Left renal pelvis (tissue), 4 donors: ENCODE measurements at regions not wholly inside any gene's neighbourhood (a gene's known extent, or its start where the extent isn't known, plus 50 kb on each side); places are given as distances from the start of the nearest gene placed in this dataset.

Source experiments
- DNase-seq, 4 donors: peaks; one replicate each; pipeline ENCODE4 v3.0.0-alpha.2; 2013; ENCODE audit warnings: low read depth in 4 of 4, low spot score in 3 of 4

DNA sequence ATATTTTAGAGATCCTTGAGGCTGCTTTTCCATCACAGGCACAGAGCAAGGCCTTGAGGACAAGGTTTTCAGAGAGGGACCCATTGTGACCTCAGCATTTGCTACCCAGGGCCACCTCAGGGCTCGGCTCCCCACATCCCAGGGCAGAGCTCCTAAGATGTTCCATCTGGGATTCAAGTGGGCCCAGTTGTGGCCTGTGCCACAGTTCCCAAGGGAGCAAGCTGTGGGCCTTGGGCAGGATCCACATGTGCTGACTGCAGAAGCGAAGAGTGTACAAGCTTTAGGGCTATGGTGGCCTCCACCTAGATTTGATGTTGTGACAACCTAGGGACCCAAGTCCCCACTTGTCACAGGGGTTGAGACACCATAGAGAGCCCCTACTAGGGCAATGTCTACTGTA, 608.1 kb downstream of the HACE1 start:
- DNase-seq: no peak

DNA sequence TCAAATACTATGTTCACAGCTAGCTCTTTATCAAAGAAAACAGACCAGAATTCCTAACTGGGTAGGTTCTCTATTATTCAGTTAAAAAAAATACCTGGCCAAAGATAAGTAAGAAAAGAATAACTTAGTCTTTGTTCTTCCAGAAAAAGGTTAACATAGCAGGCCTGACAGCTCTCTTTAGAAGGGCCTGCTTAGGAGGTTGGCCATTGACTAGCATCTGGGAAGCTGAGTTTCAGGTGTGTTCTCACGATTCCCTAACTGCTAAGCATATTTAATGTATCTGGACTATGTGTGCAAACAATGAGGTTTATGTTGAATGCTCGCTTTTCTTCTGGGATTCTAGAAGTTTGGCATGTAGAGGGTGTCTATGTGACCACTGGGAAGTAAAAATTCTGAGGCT, 618.9 kb downstream of the HACE1 start:
- DNase-seq: no peak

DNA sequence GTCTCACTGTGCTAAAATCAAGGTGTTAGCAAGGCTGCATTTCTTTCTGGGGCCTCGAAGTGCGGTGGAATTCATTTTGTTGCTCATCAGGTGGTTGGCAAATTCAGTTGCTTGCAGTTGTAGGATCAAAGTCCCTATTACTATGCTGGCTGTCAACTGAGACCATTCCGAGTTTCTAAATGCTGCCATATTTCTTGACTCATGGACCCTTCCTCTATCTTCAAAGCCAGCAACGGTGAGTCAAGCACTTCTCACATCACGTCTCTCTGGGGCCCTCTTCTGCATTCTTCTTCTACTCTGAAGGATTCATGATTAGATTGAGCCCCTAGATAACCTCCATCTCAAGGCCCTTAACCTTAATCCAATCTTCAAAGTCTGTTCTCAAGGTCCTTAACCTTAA, 619.7 kb downstream of the HACE1 start:
- DNase-seq: no peak

DNA sequence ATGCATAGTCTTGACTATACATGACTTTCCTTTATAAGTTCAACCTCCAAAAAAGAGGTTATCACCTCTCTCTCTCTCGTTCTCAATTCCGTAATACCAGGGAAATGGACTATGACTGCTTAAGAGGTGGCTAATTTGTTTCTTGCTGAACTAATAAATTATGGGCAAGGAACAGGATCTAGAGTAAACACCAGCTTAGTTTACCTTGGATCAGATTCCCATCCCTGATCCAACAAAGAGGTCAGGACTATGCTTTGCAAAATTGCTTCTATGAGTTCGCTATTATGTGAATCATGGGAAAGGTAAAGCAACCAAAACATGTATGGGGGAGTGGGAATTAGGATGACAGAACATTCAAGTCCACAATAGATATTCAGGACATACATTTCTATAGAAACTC, 630.7 kb downstream of the HACE1 start:
- DNase-seq: peak in 1 of 4 donors; percentile 19

DNA sequence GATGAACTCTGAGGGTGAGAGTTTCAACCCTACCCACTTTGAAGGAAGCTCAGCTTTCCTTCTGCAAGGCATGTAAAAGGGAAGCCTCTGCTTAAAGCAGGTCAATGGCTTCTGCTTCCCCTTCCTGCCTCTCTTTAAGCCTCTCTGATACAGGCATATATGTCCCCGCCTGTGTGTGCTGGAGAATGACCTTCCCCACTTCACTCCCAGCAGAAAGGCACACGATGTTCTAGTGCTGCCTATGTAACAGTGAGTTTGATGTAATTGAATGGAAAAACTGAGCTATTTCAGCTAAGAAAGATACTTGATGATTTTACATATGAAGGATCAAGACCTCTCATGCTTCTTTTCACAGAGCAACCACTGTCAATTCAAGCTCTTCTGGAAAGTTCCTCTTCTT, 632.2 kb downstream of the HACE1 start:
- no peak for DNase-seq

DNA sequence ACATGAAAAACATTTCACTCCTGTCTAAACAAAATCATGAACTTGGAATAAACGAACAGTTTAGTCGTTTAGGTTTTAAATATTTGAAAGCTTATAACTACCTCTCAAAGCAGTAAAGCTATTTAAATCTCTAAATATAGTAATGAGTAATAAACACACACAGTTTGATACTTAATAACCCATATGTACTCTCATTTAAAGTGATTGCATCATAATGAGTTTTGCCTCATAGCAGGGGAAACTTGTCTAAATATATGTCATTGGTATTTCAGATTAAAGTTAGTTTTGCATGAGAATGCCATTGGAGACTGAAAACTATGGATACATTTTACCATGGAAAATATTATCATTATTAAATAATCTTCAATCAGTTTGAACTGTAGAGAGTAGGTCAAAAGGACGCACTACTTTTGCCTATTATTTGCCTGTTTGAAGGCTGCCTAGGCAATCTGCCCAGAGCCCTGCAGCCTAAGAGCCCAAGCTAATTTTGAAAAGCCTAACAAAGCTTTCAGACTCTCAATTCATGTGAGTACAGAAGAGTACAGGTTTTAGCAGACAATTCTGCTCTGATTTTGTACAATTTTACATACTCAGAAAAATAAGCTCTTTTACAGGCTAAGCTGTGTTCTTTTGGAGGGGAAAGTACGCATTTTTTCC, 632.8 kb downstream of the HACE1 start:
- DNase-seq: no peak

GRCh38 chr6:104218116-104218515, 641.6 kb downstream of the HACE1 start:
- DNase-seq: no peak

DNA sequence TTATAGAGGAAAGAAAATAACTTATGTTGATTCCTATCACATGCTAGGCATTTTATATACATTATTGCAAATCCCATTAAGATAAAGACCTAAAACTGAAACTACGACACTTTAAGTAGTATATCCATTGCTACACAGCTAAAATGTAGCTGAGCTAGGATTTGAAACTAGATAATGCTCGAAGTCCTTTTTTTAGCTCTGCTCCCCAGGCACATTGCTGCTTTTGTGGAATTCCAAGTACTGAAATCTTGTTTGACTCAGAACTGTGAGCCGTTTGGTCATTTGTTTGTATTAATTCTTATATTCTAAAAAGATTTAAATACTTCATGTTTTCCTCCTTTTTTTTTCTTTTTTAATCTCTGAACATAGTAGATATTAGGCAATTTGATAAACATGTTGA, 644.8 kb downstream of the HACE1 start:
- DNase-seq: no peak

DNA sequence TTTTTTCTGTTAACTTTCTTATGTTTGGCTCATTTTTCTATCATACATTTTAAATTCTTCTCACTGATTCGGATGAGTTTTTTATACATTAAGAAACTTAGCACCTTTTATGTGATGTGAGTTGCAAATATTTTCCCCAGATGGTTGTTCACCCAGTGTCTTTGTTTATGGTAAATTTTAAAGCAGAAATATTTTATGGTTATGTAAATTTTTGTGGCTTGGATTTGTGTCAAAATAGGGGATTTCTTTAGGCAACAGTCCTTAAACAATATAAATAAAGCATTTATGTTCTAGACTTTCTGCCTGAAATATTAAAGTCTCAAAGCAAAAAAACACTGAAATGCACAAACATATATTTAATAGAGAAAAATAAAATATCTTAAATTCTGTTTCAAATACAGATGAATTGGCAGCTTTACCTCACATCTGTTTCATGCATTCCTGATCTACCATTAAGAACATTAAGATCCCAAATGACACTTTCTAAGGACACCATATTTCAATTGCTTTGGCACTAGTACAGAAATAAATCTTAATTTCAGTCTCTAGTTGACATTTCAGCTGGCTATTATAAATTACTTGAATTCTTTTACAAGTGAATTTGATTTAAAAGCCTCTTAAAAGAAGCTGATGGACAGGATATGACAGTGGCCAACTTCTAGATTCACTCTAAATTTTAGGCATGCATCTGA, 646.6 kb downstream of the HACE1 start:
- DNase-seq: no peak

DNA sequence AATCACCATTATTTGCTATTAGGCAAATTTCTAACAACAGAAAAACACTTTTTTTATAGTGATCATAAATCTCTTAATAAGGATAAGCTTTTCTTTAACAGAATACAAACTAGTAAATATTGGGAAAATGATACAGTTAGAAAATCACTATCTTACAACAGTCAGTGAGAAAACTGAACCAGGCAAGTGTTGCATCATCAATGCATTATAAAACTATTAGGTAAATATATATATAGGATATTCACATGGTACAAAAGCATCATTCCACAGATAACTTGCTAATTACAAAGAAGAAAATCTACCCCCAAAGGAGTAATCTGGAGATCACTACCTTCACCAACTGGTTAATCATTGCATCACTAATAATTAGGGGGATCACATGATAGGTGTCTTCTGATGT, 652.1 kb downstream of the HACE1 start:
- DNase-seq: no peak

DNA sequence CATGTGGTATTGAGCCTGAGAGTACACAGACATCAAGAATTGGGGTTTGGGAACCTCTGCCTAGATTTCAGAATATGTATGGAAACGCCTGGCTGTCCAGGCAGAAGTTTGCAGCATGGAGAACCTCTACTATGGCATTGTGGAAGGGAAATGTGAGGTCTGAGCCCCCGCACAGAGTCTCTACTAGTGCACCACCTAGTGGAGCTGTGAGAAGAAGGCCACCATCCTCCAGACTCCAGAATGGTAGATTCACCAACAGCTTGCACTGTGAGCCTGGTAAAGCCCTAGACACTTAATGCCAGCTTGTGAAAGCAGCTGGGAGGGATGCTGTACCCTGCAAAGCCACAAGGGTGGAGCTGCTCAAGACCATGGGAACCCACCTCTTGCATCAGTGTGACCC, 658.2 kb downstream of the HACE1 start:
- DNase-seq: no peak

- no peak for DNase-seq
Observed at GRCh38 chr6:104187616-104188015, 672.1 kb downstream of the HACE1 start.

DNA sequence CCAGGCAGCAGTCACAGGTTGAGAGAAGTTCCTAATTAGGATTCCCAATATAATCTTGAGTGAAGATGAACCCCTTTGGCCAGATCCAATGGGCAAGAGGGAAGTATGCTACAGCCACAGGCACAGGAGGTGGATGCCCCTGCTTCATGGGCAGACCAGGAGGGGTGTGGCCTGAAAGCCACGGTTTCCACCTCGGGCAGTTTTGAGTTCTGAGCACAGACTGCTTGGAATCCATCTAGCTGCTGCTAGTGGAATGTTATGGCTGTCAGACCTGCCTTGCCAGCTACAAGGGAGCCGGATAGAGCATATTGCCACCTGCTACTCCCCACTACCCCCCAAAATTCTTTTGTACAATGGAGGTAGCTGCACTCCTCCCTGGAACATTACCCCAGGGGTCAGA, 672.9 kb downstream of the HACE1 start:
- DNase-seq: no peak

DNA sequence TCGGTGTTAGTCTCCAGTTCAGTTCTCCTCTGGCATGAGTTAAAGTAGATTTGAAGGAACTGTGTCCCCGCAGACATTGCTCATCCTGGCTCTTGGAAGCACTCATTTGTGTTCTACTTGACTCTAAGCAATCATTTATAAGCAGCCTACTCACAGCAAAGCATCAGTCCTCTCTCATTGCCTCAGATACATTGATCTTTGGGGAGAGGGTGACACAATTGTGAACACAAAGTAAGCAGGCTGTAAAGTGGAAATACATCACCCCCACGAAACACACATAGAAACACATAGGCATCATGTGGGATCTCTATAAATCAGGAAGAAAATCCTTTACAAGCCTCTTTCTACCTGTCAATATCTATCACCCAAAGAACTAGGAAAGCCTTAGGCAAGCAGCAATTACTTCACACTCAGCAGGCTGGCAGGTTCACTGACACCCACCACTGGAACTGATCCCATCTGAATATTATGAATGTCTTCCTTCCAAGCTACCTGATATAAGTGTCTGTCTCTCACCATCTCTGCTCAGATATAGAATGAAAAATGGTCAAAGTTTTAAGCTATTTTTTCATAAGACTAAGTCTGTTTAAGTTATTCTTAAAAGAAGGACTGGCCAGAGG, 675.8 kb downstream of the HACE1 start:
- no peak for DNase-seq

GRCh38 chr6:104182811-104183210, 676.9 kb downstream of the HACE1 start:
- no peak for DNase-seq

DNA sequence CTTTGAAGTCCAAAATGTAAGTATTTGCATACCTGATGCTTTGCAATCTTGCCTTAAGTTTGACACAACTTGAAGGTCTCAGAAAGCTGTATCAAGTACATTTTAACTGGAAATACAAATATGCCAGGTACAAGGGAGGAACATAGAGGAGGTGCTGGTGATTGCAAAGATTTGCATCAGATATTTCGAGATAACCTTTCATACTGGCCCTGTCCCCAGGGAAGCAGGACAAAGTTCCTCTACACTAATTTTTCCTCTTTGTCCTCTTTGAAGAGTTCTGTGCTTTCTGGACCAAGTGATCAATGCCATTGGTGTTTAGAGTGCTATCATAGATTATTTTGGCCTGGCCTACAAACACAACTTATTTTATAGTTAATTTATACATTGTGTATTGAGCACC, 686.1 kb downstream of the HACE1 start:
- no peak for DNase-seq

- DNase-seq: no peak
Observed at GRCh38 chr6:104170401-104170800, 689.3 kb downstream of the HACE1 start.

DNA sequence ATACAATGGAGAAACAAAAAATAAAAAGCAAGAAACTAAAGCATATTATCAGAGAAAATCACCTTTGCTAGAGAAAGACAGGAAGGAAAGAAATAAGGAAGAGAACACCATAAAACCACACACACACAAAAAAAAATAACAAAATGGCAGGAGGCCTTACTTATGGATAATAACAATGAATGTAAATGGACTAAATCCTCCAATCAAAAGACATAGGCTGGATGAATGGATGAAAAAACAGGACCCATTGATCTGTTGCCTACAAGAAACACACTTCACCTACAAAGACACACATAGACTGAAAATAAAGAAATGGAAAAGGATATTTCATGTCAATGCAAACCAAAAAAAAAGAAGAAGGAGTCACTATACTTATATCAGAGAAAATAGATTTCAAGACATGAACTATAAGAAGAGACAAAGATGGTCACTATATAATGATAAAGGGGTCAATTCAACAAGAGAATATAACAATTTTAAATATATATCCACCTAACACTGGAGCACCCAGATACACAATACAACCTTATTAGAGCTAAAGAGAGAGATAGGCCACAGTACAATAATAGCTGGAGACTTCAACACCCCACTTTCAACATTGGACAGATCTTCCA, 693.6 kb downstream of the HACE1 start:
- DNase-seq: no peak

DNA sequence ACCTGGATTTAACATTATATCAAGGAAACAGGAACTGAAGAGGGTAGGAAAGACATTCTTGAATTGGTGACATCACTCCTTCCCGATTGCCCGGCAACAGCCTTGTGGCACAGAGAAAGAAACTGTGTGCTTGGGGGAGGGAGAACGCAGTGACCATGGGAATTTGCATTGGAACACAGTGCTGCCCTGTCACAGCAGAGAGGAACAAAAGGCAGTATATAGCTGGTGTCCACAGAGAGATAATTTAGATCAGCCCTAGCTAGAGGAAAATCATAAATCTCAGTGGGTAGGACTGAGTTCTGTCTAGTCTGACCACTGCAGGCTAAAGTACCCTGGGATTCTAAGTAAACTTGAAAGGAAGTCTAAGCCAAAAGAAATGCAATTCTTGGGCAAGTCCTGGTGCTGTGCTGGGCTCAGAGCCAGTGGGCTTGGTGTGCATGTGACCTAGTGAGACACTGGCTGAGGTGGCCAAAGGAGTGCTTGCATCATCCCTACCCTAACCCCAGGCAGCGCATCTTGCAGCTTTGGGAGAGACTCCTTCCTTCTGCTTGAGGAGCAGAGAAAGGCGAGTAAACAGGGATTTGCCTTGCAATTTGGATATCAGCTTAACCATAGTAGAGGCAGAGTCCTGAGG, 697.6 kb downstream of the HACE1 start:
- no peak for DNase-seq

DNA sequence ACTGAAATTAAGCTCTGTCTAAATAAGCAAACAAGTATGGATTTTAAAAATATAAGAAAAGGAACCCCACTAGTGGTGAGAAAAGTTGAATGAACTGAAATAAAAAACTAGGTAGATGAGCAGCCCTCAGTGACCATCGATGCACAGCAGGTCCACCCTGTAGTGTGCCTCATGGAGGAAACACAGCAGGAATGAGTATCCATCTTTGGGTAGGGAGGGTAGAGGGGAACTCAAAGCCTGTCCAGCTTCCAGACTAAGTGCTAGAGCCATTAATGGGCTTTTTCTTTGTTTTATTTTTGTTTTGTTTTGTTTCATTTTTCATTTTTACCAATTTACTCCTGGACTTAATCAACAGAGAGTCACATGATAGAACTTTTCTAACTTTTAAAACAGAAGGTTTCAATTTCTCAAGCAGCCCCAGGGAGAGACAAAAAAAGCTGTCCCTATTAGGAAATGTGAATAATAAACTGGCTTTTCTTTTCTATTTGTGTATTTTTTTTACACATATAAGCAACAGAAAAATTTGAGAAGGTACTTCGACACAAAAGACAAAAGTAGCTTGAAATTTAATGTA, 700.6 kb downstream of the HACE1 start:
- no peak for DNase-seq

DNA sequence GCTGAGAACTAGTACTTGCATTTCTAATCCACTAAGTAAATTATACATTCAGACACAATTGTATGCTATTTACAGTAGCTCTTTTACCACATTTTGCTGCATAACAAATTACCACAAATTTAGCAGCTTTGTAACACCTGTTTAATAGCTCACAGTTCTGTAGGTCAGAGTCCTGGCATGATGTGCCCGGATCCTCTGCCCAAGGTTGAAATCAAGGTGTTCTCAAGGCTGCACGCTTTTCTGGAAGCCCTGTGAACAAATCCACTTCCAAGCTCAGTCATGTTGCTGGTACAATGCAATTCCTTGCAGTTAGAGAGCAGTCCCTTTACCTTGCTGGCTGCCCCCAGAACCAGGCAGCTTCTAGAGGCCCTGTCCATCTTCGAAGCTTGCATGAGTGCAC, 716.0 kb downstream of the HACE1 start:
- no peak for DNase-seq
